K562 (cell line): ENCODE measurements at regions not wholly inside any gene's neighbourhood (a gene's known extent, or its start where the extent isn't known, plus 50 kb on each side); places are given as distances from the start of the nearest gene placed in this dataset.

ENCODE experiments used
- BCL6 ChIP-seq: fragments of 250-450 bp; sonication (Bioruptor Pico); IDR thresholded peaks from 2 replicates; pipeline ENCODE4 v1.4.0; 2020
- DMBX1 ChIP-seq: fragments of 250-450 bp; sonication (Bioruptor Pico); IDR thresholded peaks from 2 replicates; pipeline ENCODE4 v1.8.0; 2022; ENCODE audit warnings: inconsistent platforms, mild to moderate bottlenecking, moderate library complexity, borderline replicate concordance
- FOXJ3 ChIP-seq: sonication (generic); formaldehyde crosslinking; IDR thresholded peaks from 2 replicates; pipeline ENCODE4 v1.4.0; 2020; ENCODE audit warnings: mild to moderate bottlenecking, missing genetic modification reagents
- IRF9 ChIP-seq: fragments of 450-650 bp; IDR thresholded peaks from 2 replicates; pipeline ENCODE4 v1.6.1; 2016; ENCODE audit warnings: missing biosample characterization, missing genetic modification characterization
- MAFG ChIP-seq: fragments of 450-650 bp; conservative IDR thresholded peaks from 2 replicates; pipeline ENCODE4 v1.6.1; 2016; ENCODE audit warnings: missing genetic modification characterization, missing compliant biosample characterization
- ZBTB5 ChIP-seq: fragments of 450-650 bp; IDR thresholded peaks from 2 replicates; pipeline ENCODE4 v1.6.1; 2017; ENCODE audit warnings: antibody characterized with exemption
- ZNF23 ChIP-seq: fragments of 250-450 bp; sonication (Bioruptor Pico); IDR thresholded peaks from 2 replicates; pipeline ENCODE4 v1.4.0; 2020; ENCODE audit warnings: mild to moderate bottlenecking
- ZNF609 ChIP-seq: sonication (generic); formaldehyde crosslinking; IDR thresholded peaks from 2 replicates; pipeline ENCODE4 v1.8.1; 2023; ENCODE audit warnings: missing genetic modification reagents, mild to moderate bottlenecking, borderline replicate concordance
- ZNF695 ChIP-seq: fragments of 450-650 bp; formaldehyde crosslinking; IDR thresholded peaks from 2 replicates; pipeline ENCODE4 v1.4.0; 2020; ENCODE audit warnings: mild to moderate bottlenecking, moderate library complexity
- ZNF75A ChIP-seq: fragments of 450-650 bp; formaldehyde crosslinking; IDR thresholded peaks from 2 replicates; pipeline ENCODE4 v1.4.0; 2020; ENCODE audit warnings: mild to moderate bottlenecking

GRCh38 chr11:123362941-123363340 lies 67.1 kb upstream of the GRAMD1B start (continued):
- TF ChIP-seq ZNF609: no peak
- TF ChIP-seq FOXJ3 (CRISPR knock-in tag): no peak
- TF ChIP-seq IRF9 (tag): no peak
- no peak for TF ChIP-seq DMBX1 (CRISPR knock-in tag)
- no peak for TF ChIP-seq BCL6 (CRISPR knock-in tag)
- no peak for TF ChIP-seq ZNF23 (CRISPR knock-in tag)
- TF ChIP-seq MAFG (tag): no peak
- TF ChIP-seq ZNF695: no peak
- no peak for TF ChIP-seq ZBTB5
- TF ChIP-seq ZNF75A: no peak
